OCI-LY3 (cell line): ENCODE measurements at regions not wholly inside any gene's neighbourhood (a gene's known extent, or its start where the extent isn't known, plus 50 kb on each side); places are given as distances from the start of the nearest gene placed in this dataset.

Experiments used
- EZH2phosphoT487 ChIP-seq: fragments of 200-600 bp; shearing (Covaris generic); IDR thresholded peaks from 2 replicates; pipeline ENCODE4 v1.6.1; 2018; ENCODE audit warnings: antibody characterized with exemption, mixed run types, low read depth
- TF ChIP-seq, protein P1 (sequence below): fragments of 200-600, 300-600 bp; sonication (generic); IDR thresholded peaks from 2 replicates; pipeline ENCODE4 v1.5.1; 2014; ENCODE audit warnings: antibody characterized with exemption, low read length, low read depth

DNA sequence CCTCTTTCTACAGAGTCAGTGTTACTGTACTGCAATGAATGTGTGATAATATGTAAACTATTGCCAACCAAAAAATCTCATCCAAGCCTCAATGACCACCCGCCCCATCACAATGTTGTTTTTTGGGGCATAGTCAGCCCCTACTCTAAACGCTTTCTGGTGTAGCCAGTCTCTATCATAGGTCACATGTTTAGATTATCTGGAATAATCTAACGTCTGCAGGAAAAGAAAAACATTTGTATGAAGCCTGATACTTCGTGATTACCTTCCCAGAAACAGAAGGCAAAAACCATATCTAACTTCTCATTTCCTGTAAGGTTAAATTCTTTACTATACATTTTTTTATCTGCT is 1331.8 kb upstream of the GBE1 start:
- TF ChIP-seq, protein P1, sequence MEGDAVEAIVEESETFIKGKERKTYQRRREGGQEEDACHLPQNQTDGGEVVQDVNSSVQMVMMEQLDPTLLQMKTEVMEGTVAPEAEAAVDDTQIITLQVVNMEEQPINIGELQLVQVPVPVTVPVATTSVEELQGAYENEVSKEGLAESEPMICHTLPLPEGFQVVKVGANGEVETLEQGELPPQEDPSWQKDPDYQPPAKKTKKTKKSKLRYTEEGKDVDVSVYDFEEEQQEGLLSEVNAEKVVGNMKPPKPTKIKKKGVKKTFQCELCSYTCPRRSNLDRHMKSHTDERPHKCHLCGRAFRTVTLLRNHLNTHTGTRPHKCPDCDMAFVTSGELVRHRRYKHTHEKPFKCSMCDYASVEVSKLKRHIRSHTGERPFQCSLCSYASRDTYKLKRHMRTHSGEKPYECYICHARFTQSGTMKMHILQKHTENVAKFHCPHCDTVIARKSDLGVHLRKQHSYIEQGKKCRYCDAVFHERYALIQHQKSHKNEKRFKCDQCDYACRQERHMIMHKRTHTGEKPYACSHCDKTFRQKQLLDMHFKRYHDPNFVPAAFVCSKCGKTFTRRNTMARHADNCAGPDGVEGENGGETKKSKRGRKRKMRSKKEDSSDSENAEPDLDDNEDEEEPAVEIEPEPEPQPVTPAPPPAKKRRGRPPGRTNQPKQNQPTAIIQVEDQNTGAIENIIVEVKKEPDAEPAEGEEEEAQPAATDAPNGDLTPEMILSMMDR = no peak
- TF ChIP-seq EZH2phosphoT487 = no peak
